AG09309 (cell line): ENCODE measurements at regions not wholly inside any gene's neighbourhood (a gene's known extent, or its start where the extent isn't known, plus 50 kb on each side); places are given as distances from the start of the nearest gene placed in this dataset.
"Not testable (repeated sequence)": the region's sequence is repeated elsewhere in the genome, so short reads cannot be mapped to it uniquely, and the experiment has no call there.

Source experiments
- DNase-seq: peaks from one replicate; pipeline ENCODE4 v3.0.0-alpha.2; 2010; ENCODE audit warnings: low read depth
- H3K4me3 ChIP-seq: 2 replicates; pipeline ENCODE4 v1.5.1; 2011; ENCODE audit warnings: mild to moderate bottlenecking, low read depth, low read length, moderate library complexity; ENCODE audit not compliant: control insufficient read depth
- CTCF ChIP-seq: IDR thresholded peaks from 2 replicates; pipeline ENCODE4 v1.5.1; 2011; ENCODE audit warnings: mild to moderate bottlenecking, low read depth, low read length, inconsistent platforms; ENCODE audit not compliant: insufficient read depth, control insufficient read depth; ENCODE audit errors: missing control alignments

DNA sequence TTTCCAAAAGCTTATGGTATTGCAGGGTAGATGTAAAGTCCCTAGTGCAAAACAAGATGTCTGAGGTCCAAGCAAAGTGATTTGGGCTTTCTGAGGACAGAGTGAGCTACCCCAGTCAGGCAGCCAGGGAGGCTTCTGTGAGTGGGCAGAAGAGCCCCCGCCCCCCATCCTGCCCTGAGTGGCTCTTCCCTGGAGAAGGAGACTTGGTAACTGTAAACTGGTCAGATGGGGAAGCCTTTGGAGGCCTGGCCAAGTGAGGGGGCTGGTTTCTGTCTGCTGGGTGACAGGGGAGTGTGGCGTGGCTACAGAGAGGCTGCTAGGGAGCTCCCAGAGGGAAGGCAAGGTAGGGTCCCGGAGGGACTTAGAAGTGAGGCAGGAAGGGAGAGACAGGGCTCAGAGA, 181.3 kb upstream of the HAAO start:
- no peak for TF ChIP-seq CTCF
- DNase-seq, result no peak
- no peak overlapping the region for H3K4me3 ChIP-seq

DNA sequence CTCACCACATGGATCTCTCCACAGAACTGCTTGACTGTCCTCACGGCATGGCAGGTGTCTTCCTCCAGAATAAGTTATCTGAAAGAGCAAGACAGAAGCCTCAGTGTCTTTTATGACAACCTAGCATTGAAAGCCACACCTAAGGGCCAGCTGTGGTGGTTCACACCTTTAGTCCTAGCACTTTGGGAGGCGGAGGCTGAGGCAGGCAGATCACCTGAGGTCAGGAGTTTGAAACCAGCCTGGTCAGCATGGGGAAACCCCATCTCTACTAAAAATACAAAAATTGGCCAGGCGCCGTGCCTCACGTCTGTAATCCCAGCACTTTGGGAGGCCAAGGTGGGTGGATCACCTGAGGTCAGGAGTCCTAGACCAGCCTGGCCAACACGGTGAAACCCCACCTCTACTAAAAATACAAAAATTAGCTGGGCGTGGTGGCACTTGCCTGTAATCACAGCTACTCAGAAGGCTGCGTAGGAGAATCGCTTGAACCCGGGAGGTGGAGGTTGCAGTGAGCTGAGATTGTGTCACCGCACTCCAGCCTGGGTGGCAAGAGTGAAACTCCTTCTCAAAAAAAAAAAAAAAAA, 180.6 kb upstream of the HAAO start:
- not testable (repeated sequence) for DNase-seq, H3K4me3 ChIP-seq

DNA sequence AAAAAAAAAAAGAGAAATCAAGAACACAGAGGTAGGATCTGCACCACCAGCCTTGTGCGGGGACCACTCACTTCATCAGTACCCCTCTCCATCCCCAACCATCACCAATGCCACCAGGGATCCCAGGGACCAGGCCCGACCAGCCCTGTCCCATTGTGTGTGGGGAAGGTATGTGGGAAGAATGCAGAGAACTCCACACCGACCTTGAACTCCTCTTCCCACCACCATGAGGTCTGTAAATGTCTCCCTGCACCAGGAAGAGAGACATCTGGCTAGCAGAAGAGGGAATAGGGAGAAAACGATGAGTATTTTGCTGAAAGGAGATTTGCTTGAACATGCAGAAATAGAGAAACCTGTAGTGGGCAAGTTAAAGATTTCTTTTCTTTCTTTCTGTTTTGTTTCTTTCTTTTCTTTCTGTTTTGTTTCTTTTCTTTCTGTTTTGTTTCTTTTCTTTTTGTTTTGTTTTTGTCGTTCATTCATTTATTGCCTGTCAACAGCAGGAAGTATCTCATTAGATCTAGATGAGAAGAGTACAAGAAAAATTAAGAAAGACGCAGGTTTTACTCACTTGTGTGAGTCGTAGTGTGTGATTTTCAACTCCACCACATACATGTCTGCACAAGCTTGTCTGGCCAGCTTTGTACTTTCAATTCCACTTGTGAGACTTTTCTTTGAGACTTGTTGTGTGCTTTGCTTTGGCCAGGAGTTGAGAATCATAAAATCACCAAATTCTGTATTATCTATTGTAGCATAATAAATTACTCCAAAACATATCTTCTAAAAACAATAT, 179.8 kb upstream of the HAAO start:
- no peak for TF ChIP-seq CTCF
- no peak for DNase-seq
- no peak overlapping the region for H3K4me3 ChIP-seq

DNA sequence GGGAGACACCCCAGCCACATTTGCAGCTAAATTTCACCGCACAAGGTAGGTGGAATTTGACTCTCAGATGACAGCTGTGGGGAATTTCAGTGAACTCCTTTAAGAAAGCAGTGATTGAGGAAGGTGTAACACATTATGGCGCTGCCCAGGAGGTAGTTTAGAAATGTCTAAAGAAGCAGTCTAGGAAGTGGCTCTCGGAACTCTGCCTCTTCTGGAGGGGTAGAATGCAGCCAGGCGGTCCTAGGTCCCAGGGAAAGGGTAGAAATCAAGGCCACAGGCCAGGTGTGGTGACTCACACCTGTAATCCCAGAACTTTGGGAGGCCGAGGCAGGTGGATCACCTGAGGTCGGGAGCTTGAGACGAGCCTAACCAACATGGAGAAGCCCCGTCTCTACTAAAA, 179.0 kb upstream of the HAAO start:
- H3K4me3 ChIP-seq, result no peak overlapping the region
- no peak for TF ChIP-seq CTCF
- no peak for DNase-seq

DNA sequence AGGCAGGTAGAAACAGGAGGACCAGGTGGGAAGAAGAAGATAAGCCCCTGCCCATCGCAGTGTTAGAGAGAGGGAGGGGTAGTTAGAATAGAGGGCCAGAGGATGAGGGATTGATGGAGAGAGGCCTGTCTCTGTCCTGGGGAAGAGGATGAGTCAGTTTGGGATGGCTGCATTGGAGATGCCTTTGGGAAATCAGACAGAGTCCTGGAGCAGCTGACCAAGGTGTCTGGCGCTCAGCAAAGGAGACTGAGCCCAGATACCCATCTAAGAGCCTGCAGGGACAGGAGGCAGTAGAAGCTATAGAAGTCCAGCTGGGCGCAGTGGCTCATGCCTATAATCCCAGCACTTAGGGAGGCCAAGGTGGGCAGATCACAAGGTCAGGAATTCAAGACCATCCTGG, 177.8 kb upstream of the HAAO start:
- no peak for TF ChIP-seq CTCF
- DNase-seq, result no peak
- H3K4me3 ChIP-seq, result no peak overlapping the region

DNA sequence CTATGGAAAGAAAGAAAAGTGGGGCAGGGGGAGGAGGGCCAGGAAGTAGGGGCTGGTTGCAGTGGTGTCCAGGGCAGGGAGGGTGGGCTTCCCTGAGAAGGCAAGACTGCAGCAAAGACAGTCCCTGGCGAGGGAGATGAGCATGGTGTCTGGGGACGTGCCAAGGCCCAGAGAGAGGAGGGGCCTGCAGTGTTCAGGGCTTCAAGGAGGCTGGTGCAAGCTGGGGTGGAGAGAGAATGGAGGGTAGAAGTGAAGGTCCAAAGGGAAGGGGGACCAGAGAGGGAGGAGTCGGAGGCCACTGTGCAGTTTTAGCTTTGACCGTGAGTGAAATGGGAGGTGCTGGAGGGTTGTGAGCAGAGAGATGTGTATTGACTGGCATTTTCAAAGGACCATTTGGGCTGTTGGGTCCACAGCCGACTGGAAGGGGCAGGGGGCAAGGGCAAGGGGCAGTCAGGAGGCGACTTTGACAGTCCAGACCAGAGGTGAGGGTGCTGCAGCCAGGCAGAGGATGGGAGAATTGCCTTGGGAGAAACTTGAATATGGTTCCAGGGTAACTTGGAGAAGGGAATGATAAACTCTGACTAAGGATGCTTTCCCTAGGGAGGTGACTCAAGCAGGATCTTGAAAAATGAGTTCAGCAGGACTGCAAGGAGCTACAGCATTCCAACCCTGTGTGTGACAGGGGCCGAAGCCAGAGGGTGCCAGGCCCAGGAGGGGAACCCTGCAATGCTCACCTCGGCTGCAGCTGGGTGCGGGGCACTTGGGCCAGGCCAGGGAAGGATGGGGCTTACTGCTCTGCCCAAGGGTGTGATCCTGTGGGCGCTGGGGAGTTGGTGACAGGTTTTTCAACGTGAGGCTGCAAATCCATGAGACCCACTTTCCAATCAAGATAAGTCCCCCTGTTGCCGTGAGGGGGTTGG, 177.1 kb upstream of the HAAO start:
- TF ChIP-seq CTCF, result no peak
- peak; percentile 83 for DNase-seq
- no peak overlapping the region for H3K4me3 ChIP-seq

- H3K4me3 ChIP-seq, result no peak overlapping the region
- peak; percentile 74 for DNase-seq
- TF ChIP-seq CTCF, result no peak
These were observed 175.7 kb upstream of the HAAO start for GRCh38 chr2:42967959-42968674.
